Mammary epithelial cell (primary cell): ENCODE measurements at regions not wholly inside any gene's neighbourhood (a gene's known extent, or its start where the extent isn't known, plus 50 kb on each side); places are given as distances from the start of the nearest gene placed in this dataset.

Experiments
- EZH2 ChIP-seq: IDR thresholded peaks from 2 replicates; pipeline ENCODE4 v1.6.1; 2012; ENCODE audit warnings: low read length, inconsistent platforms, borderline replicate concordance
- TF ChIP-seq, protein P1 (sequence below), 2 donors: IDR thresholded peaks in 1 of 2; conservative IDR thresholded peaks in 1 of 2; 2 replicates each; pipeline ENCODE4 v1.5.1; 2011 to 2012; ENCODE audit warnings: inconsistent platforms in 2 of 2, low read length in 2 of 2, mild to moderate bottlenecking in 2 of 2, control low read depth in 1 of 2, low read depth in 1 of 2; ENCODE audit not compliant: insufficient read depth in 1 of 2; ENCODE audit errors: extremely low read depth in 1 of 2

DNA sequence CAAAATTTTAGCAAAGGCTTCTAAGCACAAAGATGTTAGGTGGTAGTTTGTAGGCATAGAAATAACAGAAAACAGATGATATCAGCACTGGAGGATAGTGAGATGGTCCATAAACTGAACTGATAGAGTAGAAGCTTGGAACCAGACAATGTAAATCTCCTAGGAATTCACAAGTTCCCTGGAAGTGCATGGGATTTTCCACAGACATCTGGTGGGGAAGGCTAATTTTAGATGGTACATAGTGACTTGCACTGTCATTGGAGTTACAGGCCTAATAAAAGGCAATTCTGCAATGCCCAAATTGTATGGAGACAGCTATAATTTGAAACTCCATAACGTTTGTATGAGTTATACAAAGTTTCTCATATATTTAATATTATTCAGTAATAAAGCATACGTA lies 653.0 kb upstream of the MEF2C start:
- TF ChIP-seq, protein P1, sequence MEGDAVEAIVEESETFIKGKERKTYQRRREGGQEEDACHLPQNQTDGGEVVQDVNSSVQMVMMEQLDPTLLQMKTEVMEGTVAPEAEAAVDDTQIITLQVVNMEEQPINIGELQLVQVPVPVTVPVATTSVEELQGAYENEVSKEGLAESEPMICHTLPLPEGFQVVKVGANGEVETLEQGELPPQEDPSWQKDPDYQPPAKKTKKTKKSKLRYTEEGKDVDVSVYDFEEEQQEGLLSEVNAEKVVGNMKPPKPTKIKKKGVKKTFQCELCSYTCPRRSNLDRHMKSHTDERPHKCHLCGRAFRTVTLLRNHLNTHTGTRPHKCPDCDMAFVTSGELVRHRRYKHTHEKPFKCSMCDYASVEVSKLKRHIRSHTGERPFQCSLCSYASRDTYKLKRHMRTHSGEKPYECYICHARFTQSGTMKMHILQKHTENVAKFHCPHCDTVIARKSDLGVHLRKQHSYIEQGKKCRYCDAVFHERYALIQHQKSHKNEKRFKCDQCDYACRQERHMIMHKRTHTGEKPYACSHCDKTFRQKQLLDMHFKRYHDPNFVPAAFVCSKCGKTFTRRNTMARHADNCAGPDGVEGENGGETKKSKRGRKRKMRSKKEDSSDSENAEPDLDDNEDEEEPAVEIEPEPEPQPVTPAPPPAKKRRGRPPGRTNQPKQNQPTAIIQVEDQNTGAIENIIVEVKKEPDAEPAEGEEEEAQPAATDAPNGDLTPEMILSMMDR (conservative IDR thresholded peaks at IDR 0.05 in 1 of 2, IDR thresholded peaks at IDR 0.05 in 1 of 2; ENCODE audit: extremely low read depth in 1 of 2, insufficient read depth in 1 of 2, low read depth in 1 of 2, low read length in 2 of 2), result no peak
- TF ChIP-seq EZH2, result no peak
